Activated CD4-positive, alpha-beta memory T cell treated with anti-CD3 and anti-CD28 coated beads for 36 hours (primary cell): ENCODE measurements at regions not wholly inside any gene's neighbourhood (a gene's known extent, or its start where the extent isn't known, plus 50 kb on each side); places are given as distances from the start of the nearest gene placed in this dataset.

ENCODE experiments used
- CTCF ChIA-PET: fragments of 350-600 bp; sonication (Branson Sonifier 250); formaldehyde crosslinking; loops from one replicate; lab custom pipeline; 2021; ENCODE audit warnings: antibody characterized with exemption, inconsistent platforms; lab: Charles Lee
- POLR2A ChIA-PET: fragments of 350-600 bp; sonication (Branson Sonifier 250); formaldehyde crosslinking; loops from one replicate; lab custom pipeline; 2021; ENCODE audit warnings: antibody characterized with exemption; lab: Charles Lee
- DNase-seq: peaks from one replicate; pipeline ENCODE4 v3.0.0-alpha.2; 2020
- H3K27ac Mint-ChIP-seq: one replicate; pipeline ENCODE4 v1.8.0; 2021; ENCODE audit warnings: mixed read lengths
- H3K27me3 Mint-ChIP-seq: one replicate; pipeline ENCODE4 v1.8.0; 2021; ENCODE audit warnings: mixed read lengths
- H3K36me3 Mint-ChIP-seq: one replicate; pipeline ENCODE4 v1.8.0; 2021; ENCODE audit warnings: mixed read lengths
- H3K4me1 Mint-ChIP-seq: one replicate; pipeline ENCODE4 v1.8.0; 2021; ENCODE audit warnings: low read depth, mixed read lengths
- H3K4me3 Mint-ChIP-seq: one replicate; pipeline ENCODE4 v1.8.0; 2021; ENCODE audit warnings: mild to moderate bottlenecking, mixed read lengths
- H3K9me3 Mint-ChIP-seq: one replicate; pipeline ENCODE4 v1.8.0; 2021; ENCODE audit warnings: mixed read lengths
- intact Hi-C: fragments of 100-400 bp; cut with micrococcal nuclease; formaldehyde crosslinking; loops from one replicate; pipeline ENCODE4 v1.15.1; 2023

- Mint-ChIP-seq H3K9me3 (no peaks in the 10 kb centered on the region), H3K36me3 (no peaks in the 10 kb centered on the region), H3K27me3 (peaks cover 4% of the 10 kb centered on the region), H3K27ac (no peak overlapping the region), H3K4me1 (no peaks in the 10 kb centered on the region), H3K4me3 (no peak overlapping the region)
- no peak for DNase-seq
- CTCF ChIA-PET: no interaction called here
- intact Hi-C loops: no loop called here
- POLR2A ChIA-PET: no interaction called here
Measured at GRCh38 chr4:169342906-169343564, 72.3 kb upstream of the SH3RF1 start.

- Mint-ChIP-seq H3K4me3 (no peak overlapping the region), H3K27me3 (peaks cover 4% of the 10 kb centered on the region), H3K36me3 (no peaks in the 10 kb centered on the region), H3K4me1 (no peaks in the 10 kb centered on the region), H3K27ac (no peak overlapping the region), H3K9me3 (no peaks in the 10 kb centered on the region)
- DNase-seq: no peak
- POLR2A ChIA-PET: no interaction called here
- intact Hi-C loops: no loop called here
- CTCF ChIA-PET: no interaction called here
Measured at GRCh38 chr4:169342159-169342860, 71.6 kb upstream of the SH3RF1 start.

GRCh38 chr4:169341490-169341889 lies 70.7 kb upstream of the SH3RF1 start:
- no peaks in the 10 kb centered on the region for H3K4me1 Mint-ChIP-seq

DNA sequence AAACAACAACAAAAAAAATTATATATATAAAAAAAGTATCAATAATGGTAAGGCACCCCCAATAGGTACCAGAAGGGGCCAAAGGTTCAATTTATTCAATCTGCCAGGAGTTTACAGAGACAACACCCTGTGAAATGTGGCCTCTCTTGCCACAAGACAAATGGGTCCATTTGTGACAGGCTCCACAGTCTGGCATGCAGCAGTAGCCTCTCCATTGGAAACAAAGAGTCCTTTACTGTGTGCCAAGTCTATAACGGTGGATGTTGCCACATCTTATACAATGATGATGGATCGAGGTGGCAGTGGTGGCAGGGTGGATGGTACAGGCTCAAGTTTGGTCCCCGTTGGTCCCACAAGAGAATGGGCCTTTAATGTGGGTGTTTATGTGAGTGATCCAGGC lies 70.1 kb upstream of the SH3RF1 start:
- Mint-ChIP-seq H3K4me3 (no peak overlapping the region), H3K9me3 (no peaks in the 10 kb centered on the region), H3K36me3 (no peaks in the 10 kb centered on the region), H3K27me3 (peaks cover 4% of the 10 kb centered on the region), H3K27ac (no peak overlapping the region), H3K4me1 (no peaks in the 10 kb centered on the region)
- intact Hi-C loops: no loop called here
- ChIA-PET CTCF (no interaction called here), POLR2A (no interaction called here)
- DNase-seq: no peak

More at GRCh38 chr4:169341490-169341889, 70.7 kb upstream of the SH3RF1 start:
- ChIA-PET CTCF (no interaction called here), POLR2A (no interaction called here)
- no peak overlapping the region for H3K27ac Mint-ChIP-seq
- intact Hi-C loops: no loop called here
- DNase-seq: no peak
- H3K9me3 Mint-ChIP-seq: no peaks in the 10 kb centered on the region
- no peak overlapping the region for H3K4me3 Mint-ChIP-seq
- peaks cover 4% of the 10 kb centered on the region for H3K27me3 Mint-ChIP-seq
- H3K36me3 Mint-ChIP-seq: no peaks in the 10 kb centered on the region

- ChIA-PET POLR2A (no interaction called here), CTCF (no interaction called here)
- peaks cover 4% of the 10 kb centered on the region for H3K27me3 Mint-ChIP-seq
- H3K36me3 Mint-ChIP-seq: no peaks in the 10 kb centered on the region
- H3K4me3 Mint-ChIP-seq: no peak overlapping the region
- DNase-seq: no peak
- H3K27ac Mint-ChIP-seq: no peak overlapping the region
- intact Hi-C loops: no loop called here
- H3K4me1 Mint-ChIP-seq: no peaks in the 10 kb centered on the region
- no peaks in the 10 kb centered on the region for H3K9me3 Mint-ChIP-seq
Measured at GRCh38 chr4:169338241-169338640, 67.5 kb upstream of the SH3RF1 start.

- Mint-ChIP-seq H3K4me3 (no peak overlapping the region), H3K36me3 (no peaks in the 10 kb centered on the region), H3K27ac (no peak overlapping the region), H3K4me1 (no peaks in the 10 kb centered on the region), H3K9me3 (no peaks in the 10 kb centered on the region), H3K27me3 (peaks cover 4% of the 10 kb centered on the region)
- intact Hi-C loops: no loop called here
- ChIA-PET POLR2A (no interaction called here), CTCF (no interaction called here)
- DNase-seq: no peak
Measured at GRCh38 chr4:169337510-169337909, 66.8 kb upstream of the SH3RF1 start.

- H3K27ac Mint-ChIP-seq: no peak overlapping the region
- no peaks in the 10 kb centered on the region for H3K9me3 Mint-ChIP-seq
- H3K27me3 Mint-ChIP-seq: peaks cover 4% of the 10 kb centered on the region
- CTCF ChIA-PET: interaction anchor here (1.1 kb wide), 1 partner anchor 52 kb away, joined by 3 read pairs; no protein-coding TSS in a partner anchor
- POLR2A ChIA-PET: no interaction called here
- H3K36me3 Mint-ChIP-seq: no peaks in the 10 kb centered on the region
- no peak overlapping the region for H3K4me3 Mint-ChIP-seq
- no peak for DNase-seq
- H3K4me1 Mint-ChIP-seq: no peaks in the 10 kb centered on the region
- intact Hi-C loops: no loop called here
Measured at GRCh38 chr4:169335331-169335730, 64.6 kb upstream of the SH3RF1 start.

DNA sequence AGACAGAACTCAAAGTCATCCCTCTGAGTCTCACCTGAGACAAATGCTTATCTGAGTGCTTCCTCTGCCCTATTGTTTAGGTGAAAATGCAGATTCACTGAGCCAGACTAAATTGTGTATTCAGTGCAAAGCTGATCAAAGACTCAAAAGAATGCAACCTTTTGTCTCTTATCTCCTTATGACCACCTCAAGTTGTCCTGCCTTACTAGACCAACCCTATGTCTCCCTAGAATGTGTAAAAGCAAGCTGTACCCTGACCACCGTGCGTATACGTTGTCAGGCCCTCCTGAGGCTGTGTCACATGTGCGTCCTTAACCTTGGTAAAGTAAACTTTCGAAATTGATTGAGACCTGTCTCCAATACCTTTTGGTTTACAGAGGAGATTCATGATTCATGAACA lies 63.6 kb upstream of the SH3RF1 start:
- no peak overlapping the region for H3K27ac Mint-ChIP-seq
- intact Hi-C loops: no loop called here
- no peak overlapping the region for H3K4me3 Mint-ChIP-seq
- H3K9me3 Mint-ChIP-seq: no peaks in the 10 kb centered on the region
- CTCF ChIA-PET: no interaction called here
- POLR2A ChIA-PET: no interaction called here
- H3K27me3 Mint-ChIP-seq: peaks cover 4% of the 10 kb centered on the region
- no peaks in the 10 kb centered on the region for H3K4me1 Mint-ChIP-seq
- DNase-seq: no peak
- H3K36me3 Mint-ChIP-seq: no peaks in the 10 kb centered on the region

- ChIA-PET POLR2A (no interaction called here), CTCF (no interaction called here)
- no peak for DNase-seq
- no peaks in the 10 kb centered on the region for H3K9me3 Mint-ChIP-seq
- no peaks in the 10 kb centered on the region for H3K4me1 Mint-ChIP-seq
- no peaks in the 10 kb centered on the region for H3K36me3 Mint-ChIP-seq
- intact Hi-C loops: no loop called here
- H3K4me3 Mint-ChIP-seq: no peak overlapping the region
- no peak overlapping the region for H3K27ac Mint-ChIP-seq
- H3K27me3 Mint-ChIP-seq: no peaks in the 10 kb centered on the region
Measured at GRCh38 chr4:169333265-169333664, 62.5 kb upstream of the SH3RF1 start.

DNA sequence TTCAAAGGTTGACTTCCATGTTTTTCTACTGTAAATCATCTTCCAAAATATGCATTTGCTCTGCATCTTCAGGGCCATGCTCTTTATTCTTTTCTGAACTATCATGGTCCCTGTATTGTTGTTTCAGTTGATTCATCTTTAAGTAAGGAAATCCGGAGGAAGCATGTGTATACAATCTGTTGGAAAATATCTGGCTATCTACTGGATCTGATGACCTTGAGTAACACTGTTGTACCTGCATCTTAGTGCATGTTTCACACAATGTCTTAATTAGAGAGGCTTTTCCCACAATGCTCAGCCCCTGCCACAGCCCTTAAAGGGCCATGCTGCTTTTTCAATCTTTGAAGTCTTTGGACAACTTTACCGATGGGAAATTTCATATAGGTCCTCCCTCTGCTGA lies 61.8 kb upstream of the SH3RF1 start:
- POLR2A ChIA-PET: no interaction called here
- H3K36me3 Mint-ChIP-seq: no peaks in the 10 kb centered on the region

GRCh38 chr4:169330811-169331210 lies 60.1 kb upstream of the SH3RF1 start:
- intact Hi-C loops: no loop called here
- no peak for DNase-seq
- CTCF ChIA-PET: no interaction called here
- no peaks in the 10 kb centered on the region for H3K27me3 Mint-ChIP-seq
- no peaks in the 10 kb centered on the region for H3K36me3 Mint-ChIP-seq
- H3K9me3 Mint-ChIP-seq: no peaks in the 10 kb centered on the region
- no peaks in the 10 kb centered on the region for H3K4me1 Mint-ChIP-seq
- POLR2A ChIA-PET: no interaction called here
- H3K27ac Mint-ChIP-seq: no peak overlapping the region
- H3K4me3 Mint-ChIP-seq: no peak overlapping the region

More for the DNA sequence above, 61.8 kb upstream of the SH3RF1 start:
- no peak for DNase-seq
- intact Hi-C loops: no loop called here
- Mint-ChIP-seq H3K27ac (no peak overlapping the region), H3K4me1 (no peaks in the 10 kb centered on the region), H3K4me3 (no peak overlapping the region), H3K27me3 (no peaks in the 10 kb centered on the region), H3K9me3 (no peaks in the 10 kb centered on the region)
- CTCF ChIA-PET: no interaction called here

GRCh38 chr4:169330095-169330494 lies 59.3 kb upstream of the SH3RF1 start:
- Mint-ChIP-seq H3K27me3 (no peaks in the 10 kb centered on the region), H3K4me3 (no peak overlapping the region), H3K36me3 (no peaks in the 10 kb centered on the region), H3K27ac (no peak overlapping the region), H3K4me1 (no peaks in the 10 kb centered on the region), H3K9me3 (no peaks in the 10 kb centered on the region)
- ChIA-PET POLR2A (no interaction called here), CTCF (no interaction called here)
- DNase-seq: no peak
- intact Hi-C loops: no loop called here

- Mint-ChIP-seq H3K4me3 (no peak overlapping the region), H3K27me3 (no peaks in the 10 kb centered on the region), H3K4me1 (no peaks in the 10 kb centered on the region), H3K9me3 (peaks cover under 1% of the 10 kb centered on the region), H3K27ac (no peak overlapping the region), H3K36me3 (no peaks in the 10 kb centered on the region)
- POLR2A ChIA-PET: no interaction called here
- no peak for DNase-seq
- intact Hi-C loops: no loop called here
- CTCF ChIA-PET: no interaction called here
Measured at GRCh38 chr4:169327951-169328350, 57.2 kb upstream of the SH3RF1 start.
